H1 (cell line): ENCODE measurements at regions not wholly inside any gene's neighbourhood (a gene's known extent, or its start where the extent isn't known, plus 50 kb on each side); places are given as distances from the start of the nearest gene placed in this dataset.

Experiments
- CTCF ChIA-PET: fragments of 300-600 bp; sonication (Branson Sonifier 250); formaldehyde crosslinking; loops from one replicate; lab custom pipeline; 2021; ENCODE audit not compliant: partially characterized antibody; lab: Charles Lee
- POLR2A ChIA-PET: fragments of 300-600 bp; sonication (Branson Sonifier 250); formaldehyde crosslinking; loops from one replicate; lab custom pipeline; 2021; ENCODE audit warnings: inconsistent platforms; ENCODE audit not compliant: partially characterized antibody; lab: Charles Lee
- DNase-seq, 2 experiments: peaks; one replicate each; pipeline versions ENCODE4 v3.0.0 to v3.0.0-alpha.2; 2010 to 2022; ENCODE audit warnings: low spot score in 2 of 2, low read depth in 1 of 2, mixed read lengths in 1 of 2
- FAIRE-seq: peaks from 2 replicates; lab custom pipeline; 2011; peaks lifted over from hg19 to GRCh38; lab: Jason Lieb, UNC
- H2AFZ ChIP-seq: 2 replicates; pipeline ENCODE4 v1.8.1; 2012; ENCODE audit warnings: low read length, inconsistent platforms
- H2AK5ac ChIP-seq: 2 replicates; pipeline ENCODE4 v1.6.1; 2013; ENCODE audit warnings: low read depth, low read length
- H2BK120ac ChIP-seq: replicated peaks from 2 replicates; pipeline ENCODE3; 2013; ENCODE audit warnings: low read depth, low read length, inconsistent platforms
- H2BK12ac ChIP-seq: 2 replicates; pipeline ENCODE4 v1.6.1; 2013; ENCODE audit warnings: low read depth, low read length
- H2BK15ac ChIP-seq: 2 replicates; pipeline ENCODE4 v1.6.1; 2013; ENCODE audit warnings: low read length
- H2BK20ac ChIP-seq: 2 replicates; pipeline ENCODE4 v1.6.1; 2013; ENCODE audit warnings: low read length
- H2BK5ac ChIP-seq: 2 replicates; pipeline ENCODE4 v1.6.1; 2013; ENCODE audit warnings: low read depth, low read length
- H3K14ac ChIP-seq: 2 replicates; pipeline ENCODE4 v1.6.1; 2013; ENCODE audit warnings: inconsistent platforms; ENCODE audit not compliant: insufficient read length
- H3K18ac ChIP-seq: 2 replicates; pipeline ENCODE4 v1.6.1; 2013; ENCODE audit warnings: low read length; ENCODE audit errors: extremely low read depth
- H3K23ac ChIP-seq: 2 replicates; pipeline ENCODE4 v1.6.1; 2013; ENCODE audit warnings: inconsistent platforms; ENCODE audit not compliant: insufficient read length
- H3K23me2 ChIP-seq: 2 replicates; pipeline ENCODE4 v1.6.1; 2013; ENCODE audit warnings: low read depth, low read length
- H3K27ac ChIP-seq: 2 replicates; pipeline ENCODE4 v1.6.1; 2011; ENCODE audit warnings: low read depth, low read length, inconsistent platforms
- H3K27me3 ChIP-seq, 4 experiments: replicated peaks in 1 of 4; 1 replicate in 1 of 4; 2 replicates in 3 of 4; pipeline versions ENCODE4 v1.6.1 to v1.8.1; 2011 to 2013; ENCODE audit warnings: low read length in 3 of 4, mild to moderate bottlenecking in 3 of 4, inconsistent platforms in 2 of 4, mixed read lengths in 2 of 4, moderate library complexity in 1 of 4; ENCODE audit not compliant: control insufficient read depth in 3 of 4, insufficient read depth in 3 of 4; ENCODE audit errors: extremely low read depth in 1 of 4
- H3K36me3 ChIP-seq, 4 experiments: 2 replicates each; pipeline versions ENCODE4 v1.6.1 to v1.8.1; 2011 to 2013; ENCODE audit warnings: mild to moderate bottlenecking in 4 of 4, low read length in 3 of 4, moderate library complexity in 2 of 4, control low read depth in 1 of 4, inconsistent platforms in 1 of 4; ENCODE audit not compliant: insufficient read depth in 4 of 4, control insufficient read depth in 2 of 4
- H3K4ac ChIP-seq: replicated peaks from 2 replicates; pipeline ENCODE3; 2013; ENCODE audit warnings: low read length, low read depth, mixed read lengths, inconsistent platforms; ENCODE audit not compliant: insufficient read length
- H3K4me1 ChIP-seq, 4 experiments: replicated peaks in 1 of 4; 1 replicate in 1 of 4; 2 replicates in 3 of 4; pipeline versions ENCODE4 v1.6.1 to v1.8.1; 2011 to 2013; ENCODE audit warnings: low read length in 3 of 4, inconsistent platforms in 2 of 4, mixed read lengths in 1 of 4; ENCODE audit not compliant: insufficient read depth in 4 of 4, control insufficient read depth in 3 of 4
- H3K4me2 ChIP-seq, 2 experiments: 2 replicates each; pipeline versions ENCODE4 v1.6.1 to v1.8.1; 2011 to 2013; ENCODE audit warnings: low read depth in 2 of 2, low read length in 2 of 2, control low read depth in 1 of 2, inconsistent platforms in 1 of 2, mild to moderate bottlenecking in 1 of 2; ENCODE audit not compliant: insufficient read depth in 1 of 2
- H3K4me3 ChIP-seq, 4 experiments: fragments of 200-600, 300-600 bp in 1 of 4; sonication (generic), shearing (Covaris generic), sonication (Bioruptor Twin) in 1 of 4; 2 replicates each; pipeline versions ENCODE4 v1.5.1 to v1.8.1; 2011 to 2016; ENCODE audit warnings: low read length in 4 of 4, low read depth in 3 of 4, control low read depth in 2 of 4, inconsistent platforms in 2 of 4, mild to moderate bottlenecking in 2 of 4, mixed read lengths in 1 of 4, moderate library complexity in 1 of 4; ENCODE audit not compliant: insufficient read depth in 2 of 4; ENCODE audit errors: extremely low read depth in 1 of 4
- H3K56ac ChIP-seq: replicated peaks from 2 replicates; pipeline ENCODE3; 2013; ENCODE audit warnings: low read depth, mild to moderate bottlenecking, mixed read lengths, low read length, inconsistent platforms; ENCODE audit not compliant: insufficient read length
- H3K79me1 ChIP-seq: 2 replicates; pipeline ENCODE4 v1.6.1; 2013; ENCODE audit warnings: low read depth, low read length, control low read depth
- H3K79me2 ChIP-seq, 2 experiments: 2 replicates each; pipeline versions ENCODE4 v1.6.1 to v1.8.1; 2012 to 2013; ENCODE audit warnings: low read length in 2 of 2, mild to moderate bottlenecking in 2 of 2, inconsistent platforms in 1 of 2; ENCODE audit not compliant: insufficient read depth in 2 of 2, control insufficient read depth in 1 of 2
- H3K9ac ChIP-seq, 4 experiments: replicated peaks in 1 of 4; 1 replicate in 1 of 4; 2 replicates in 3 of 4; pipeline versions ENCODE4 v1.6.1 to v1.8.1; 2011 to 2013; ENCODE audit warnings: low read depth in 3 of 4, low read length in 3 of 4, control low read depth in 2 of 4, mild to moderate bottlenecking in 2 of 4, moderate library complexity in 2 of 4, inconsistent platforms in 1 of 4; ENCODE audit errors: extremely low read depth in 1 of 4
- H3K9me3 ChIP-seq, 2 experiments: 2 replicates each; pipeline versions ENCODE4 v1.6.1 to v1.8.1; 2012 to 2013; ENCODE audit warnings: mild to moderate bottlenecking in 2 of 2, moderate library complexity in 2 of 2, control low read depth in 1 of 2, inconsistent platforms in 1 of 2, low read depth in 1 of 2, low read length in 1 of 2, mixed read lengths in 1 of 2; ENCODE audit not compliant: insufficient read depth in 2 of 2
- H4K20me1 ChIP-seq, 2 experiments: replicated peaks in 1 of 2; 2 replicates each; pipeline versions ENCODE3 to v1.8.1; 2011 to 2013; ENCODE audit warnings: inconsistent platforms in 2 of 2, low read length in 2 of 2, mild to moderate bottlenecking in 1 of 2; ENCODE audit not compliant: insufficient read depth in 2 of 2, control insufficient read depth in 1 of 2
- H4K5ac ChIP-seq: 2 replicates; pipeline ENCODE4 v1.6.1; 2013; ENCODE audit warnings: low read length, low read depth, mixed read lengths, inconsistent platforms; ENCODE audit not compliant: insufficient read length
- H4K8ac ChIP-seq: 2 replicates; pipeline ENCODE4 v1.8.0; 2013; ENCODE audit warnings: mild to moderate bottlenecking, moderate library complexity, low read length, inconsistent platforms; ENCODE audit not compliant: insufficient read depth; ENCODE audit errors: extremely low read depth
- H4K91ac ChIP-seq: replicated peaks from 2 replicates; pipeline ENCODE3; 2013; ENCODE audit warnings: low read length, mixed read lengths, inconsistent platforms; ENCODE audit not compliant: insufficient read length
- ASH2L ChIP-seq: fragments of 200-600, 300-600 bp; sonication (generic); IDR thresholded peaks from one replicate; pipeline ENCODE4 v1.7.1; 2017; ENCODE audit warnings: low read length
- SIX5 ChIP-seq: IDR thresholded peaks from 2 replicates; pipeline ENCODE4 v1.6.1; 2011; ENCODE audit warnings: mild to moderate bottlenecking, low read depth, low read length
- TCF12 ChIP-seq: IDR thresholded peaks from 2 replicates; pipeline ENCODE4 v1.6.1; 2011; ENCODE audit warnings: low read depth, mild to moderate bottlenecking, low read length
- WGBS, 2 experiments: shearing (Covaris generic) in 1 of 2; methylation state at CpG; one replicate each; pipeline versions ENCODE4 v1.1.6 to v1.1.7; 2013 to 2015; ENCODE audit warnings: low lambda C conversion rate in 2 of 2, mixed read lengths in 2 of 2, inconsistent platforms in 1 of 2, low coverage in 1 of 2, missing lambda C conversion rate in 1 of 2; ENCODE audit not compliant: insufficient replicate concordance in 2 of 2, insufficient coverage in 1 of 2, insufficient read length in 1 of 2; ENCODE audit errors: extremely low coverage in 1 of 2, missing lambda C conversion rate in 1 of 2; 5-methylcytosine and 5-hydroxymethylcytosine counted together
- TF ChIP-seq, protein P1 (sequence below), 3 experiments: IDR thresholded peaks; 1 replicate in 2 of 3; 2 replicates in 1 of 3; pipeline versions ENCODE4 v1.5.1 to v1.6.1; 2011; ENCODE audit warnings: low read length in 3 of 3, mild to moderate bottlenecking in 3 of 3, inconsistent platforms in 2 of 3, low read depth in 1 of 3, moderate library complexity in 1 of 3; ENCODE audit not compliant: insufficient read depth in 1 of 3; ENCODE audit errors: control extremely low read depth in 1 of 3

DNA sequence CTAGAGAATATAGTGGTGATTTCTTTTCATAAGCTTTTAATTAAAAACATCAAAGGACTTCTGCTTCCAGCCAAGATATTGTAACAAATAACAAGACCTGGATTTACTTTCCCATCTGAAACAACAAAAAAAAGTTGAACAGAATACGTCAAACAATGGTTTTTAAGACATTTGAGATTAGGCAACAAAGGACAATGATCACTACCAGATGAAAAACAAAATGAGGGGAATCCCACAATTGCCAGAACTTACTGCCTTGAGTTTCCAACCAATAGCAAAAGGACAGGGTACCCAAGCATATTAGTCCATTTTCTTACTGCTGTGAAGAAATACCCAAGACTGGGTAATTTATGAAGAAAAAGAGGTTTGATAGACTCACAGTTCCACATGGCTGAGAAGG is 341.4 kb upstream of the INTU start:
- no peak overlapping the region for H3K23ac ChIP-seq
- no peak overlapping the region for H4K8ac ChIP-seq
- no peaks in the 10 kb centered on the region for H3K4me1 ChIP-seq
- H4K5ac ChIP-seq, result no peak overlapping the region
- peaks cover 2% of the 10 kb centered on the region; the same call in 1 of the 2 replicates for H3K23me2 ChIP-seq
- H3K56ac ChIP-seq, result no peak overlapping the region
- no peak overlapping the region for H3K4me2 ChIP-seq
- H3K4ac ChIP-seq, result no peak overlapping the region
- no peak overlapping the region for H2BK15ac ChIP-seq
- H2AFZ ChIP-seq, result no peak overlapping the region
- H3K14ac ChIP-seq, result no peak overlapping the region
- no peak overlapping the region for H2BK120ac ChIP-seq
- WGBS, 2 experiments, result 94% methylated on average over 1 of the region's 1 CpG; no CpG with 5 or more reads in 1 of the 2 experiments
- H3K27ac ChIP-seq, result no peak overlapping the region
- FAIRE-seq, result no peak
- H3K9me3 ChIP-seq, result peaks cover 21 to 25% of the 10 kb centered on the region in 2 experiments
- no peak overlapping the region for H3K9ac ChIP-seq
- no peak overlapping the region for H2BK5ac ChIP-seq
- no peak overlapping the region for H2BK20ac ChIP-seq
- no peak overlapping the region for H2BK12ac ChIP-seq
- H3K18ac ChIP-seq, result no peak overlapping the region
- H3K27me3 ChIP-seq, result no peaks in the 10 kb centered on the region
- no peak overlapping the region for H4K91ac ChIP-seq
- TF ChIP-seq TCF12 (no peak), SIX5 (no peak), ASH2L (no peak)
- TF ChIP-seq, protein P1, sequence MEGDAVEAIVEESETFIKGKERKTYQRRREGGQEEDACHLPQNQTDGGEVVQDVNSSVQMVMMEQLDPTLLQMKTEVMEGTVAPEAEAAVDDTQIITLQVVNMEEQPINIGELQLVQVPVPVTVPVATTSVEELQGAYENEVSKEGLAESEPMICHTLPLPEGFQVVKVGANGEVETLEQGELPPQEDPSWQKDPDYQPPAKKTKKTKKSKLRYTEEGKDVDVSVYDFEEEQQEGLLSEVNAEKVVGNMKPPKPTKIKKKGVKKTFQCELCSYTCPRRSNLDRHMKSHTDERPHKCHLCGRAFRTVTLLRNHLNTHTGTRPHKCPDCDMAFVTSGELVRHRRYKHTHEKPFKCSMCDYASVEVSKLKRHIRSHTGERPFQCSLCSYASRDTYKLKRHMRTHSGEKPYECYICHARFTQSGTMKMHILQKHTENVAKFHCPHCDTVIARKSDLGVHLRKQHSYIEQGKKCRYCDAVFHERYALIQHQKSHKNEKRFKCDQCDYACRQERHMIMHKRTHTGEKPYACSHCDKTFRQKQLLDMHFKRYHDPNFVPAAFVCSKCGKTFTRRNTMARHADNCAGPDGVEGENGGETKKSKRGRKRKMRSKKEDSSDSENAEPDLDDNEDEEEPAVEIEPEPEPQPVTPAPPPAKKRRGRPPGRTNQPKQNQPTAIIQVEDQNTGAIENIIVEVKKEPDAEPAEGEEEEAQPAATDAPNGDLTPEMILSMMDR (IDR thresholded peaks at IDR 0.05; ENCODE audit: control extremely low read depth in 1 of 3, insufficient read depth in 1 of 3, low read depth in 1 of 3, low read length in 3 of 3), result no peak
- TF ChIP-seq, all 59 proteins: peak for 0
- no peaks in the 10 kb centered on the region for H4K20me1 ChIP-seq
- H2AK5ac ChIP-seq, result no peak overlapping the region
- no peaks in the 10 kb centered on the region for H3K79me1 ChIP-seq
- H3K4me3 ChIP-seq, result no peak overlapping the region
- H3K79me2 ChIP-seq, result no peaks in the 10 kb centered on the region
- CTCF ChIA-PET, result no interaction called here
- DNase-seq, result no peak
- POLR2A ChIA-PET, result no interaction called here
- H3K36me3 ChIP-seq, result peaks cover 0 to 4% (median 0%) of the 10 kb centered on the region in 4 experiments; a peak in 1 of 8 replicates
